B cell (primary cell): ENCODE measurements at regions not wholly inside any gene's neighbourhood (a gene's known extent, or its start where the extent isn't known, plus 50 kb on each side); places are given as distances from the start of the nearest gene placed in this dataset.

Experiments used
- ATAC-seq: fragments of 200-7000 bp; cut with Tn5 transposase; one replicate; pipeline ENCODE4 v1.10.0; 2021; ENCODE audit warnings: low read depth, mild to moderate bottlenecking, moderate number of reproducible peaks, moderate library complexity
- CTCF ChIA-PET: fragments of 350-600 bp; sonication (Branson Sonifier 250); formaldehyde crosslinking; loops from one replicate; lab custom pipeline; 2021; ENCODE audit warnings: antibody characterized with exemption, inconsistent platforms; lab: Charles Lee
- POLR2A ChIA-PET: fragments of 350-600 bp; sonication (Branson Sonifier 250); formaldehyde crosslinking; loops from one replicate; lab custom pipeline; 2021; ENCODE audit warnings: antibody characterized with exemption; lab: Charles Lee
- DNase-seq: peaks from one replicate; pipeline ENCODE4 v3.0.0; 2013
- H2AFZ ChIP-seq: 2 replicates; pipeline ENCODE4 v1.6.1; 2012; ENCODE audit warnings: mild to moderate bottlenecking, low read depth, low read length; ENCODE audit not compliant: insufficient read depth, poor library complexity, severe bottlenecking
- H3K27ac ChIP-seq, 2 donors: 1 replicate in 1 of 2; 2 replicates in 1 of 2; pipeline ENCODE4 v1.5.1; 2012 to 2013; ENCODE audit warnings: low read length in 2 of 2, mild to moderate bottlenecking in 2 of 2, moderate library complexity in 1 of 2
- H3K27me3 ChIP-seq, 4 experiments: fragments of 200-600 bp in 1 of 4; sonication (generic) in 1 of 4; replicated peaks in 1 of 4; 1 replicate in 2 of 4; 2 replicates in 2 of 4; pipeline versions ENCODE4 v1.6.1 to v1.7.0; 2013 to 2016; ENCODE audit warnings: low read length in 3 of 4, mild to moderate bottlenecking in 2 of 4, mixed read lengths in 1 of 4, moderate library complexity in 1 of 4; ENCODE audit not compliant: insufficient read depth in 4 of 4, control insufficient read depth in 3 of 4; ENCODE audit errors: control extremely low read depth in 1 of 4
- H3K36me3 ChIP-seq, 2 experiments: replicated peaks in 1 of 2; 1 replicate in 1 of 2; 2 replicates in 1 of 2; pipeline versions ENCODE4 v1.6.1 to v1.7.1; 2013; ENCODE audit warnings: low read length in 1 of 2; ENCODE audit not compliant: insufficient read depth in 2 of 2, control insufficient read depth in 1 of 2; ENCODE audit errors: control extremely low read depth in 1 of 2, extremely low read depth in 1 of 2
- H3K4me1 ChIP-seq, 2 donors: fragments of 200-600 bp in 1 of 2; sonication (generic) in 1 of 2; 1 replicate in 1 of 2; 2 replicates in 1 of 2; pipeline versions ENCODE4 v1.5.1 to v1.6.1; 2013 to 2017; ENCODE audit warnings: low read length in 2 of 2; ENCODE audit not compliant: control insufficient read depth in 2 of 2, insufficient read depth in 2 of 2
- H3K4me2 ChIP-seq: replicated peaks from 2 replicates; pipeline ENCODE3; 2012; ENCODE audit warnings: mild to moderate bottlenecking, low read depth, low read length; ENCODE audit not compliant: poor library complexity, severe bottlenecking
- H3K4me3 ChIP-seq, 5 experiments: fragments of 200-600 bp in 1 of 5; sonication (generic) in 1 of 5; 1 replicate in 3 of 5; 2 replicates in 2 of 5; pipeline versions ENCODE4 v1.5.1 to v1.7.0; 2011 to 2016; ENCODE audit warnings: low read length in 4 of 5, mild to moderate bottlenecking in 4 of 5, low read depth in 2 of 5, control low read depth in 1 of 5, moderate library complexity in 1 of 5; ENCODE audit not compliant: insufficient read depth in 1 of 5; ENCODE audit errors: control extremely low read depth in 1 of 5, extremely low read depth in 1 of 5
- H3K79me2 ChIP-seq: fragments of 200-600 bp; sonication (generic); one replicate; pipeline ENCODE4 v1.6.0; 2016; ENCODE audit warnings: low read length; ENCODE audit not compliant: control insufficient read depth, insufficient read depth
- H3K9ac ChIP-seq: fragments of 200-600 bp; sonication (generic); 2 replicates; pipeline ENCODE4 v1.6.1; 2017; ENCODE audit warnings: mild to moderate bottlenecking, low read length, moderate library complexity
- H3K9me3 ChIP-seq, 3 donors: one replicate each; pipeline versions ENCODE4 v1.6.1 to v1.7.1; 2013; ENCODE audit warnings: low read length in 2 of 3; ENCODE audit not compliant: control insufficient read depth in 2 of 3, insufficient read depth in 1 of 3; ENCODE audit errors: control extremely low read depth in 1 of 3
- H4K20me1 ChIP-seq: 2 replicates; pipeline ENCODE4 v1.6.0; 2012; ENCODE audit warnings: mild to moderate bottlenecking, low read length; ENCODE audit not compliant: insufficient read depth, control insufficient read depth, poor library complexity, severe bottlenecking
- H3K27ac Mint-ChIP-seq: one replicate; pipeline ENCODE4 v1.8.0; 2021; ENCODE audit warnings: mixed read lengths
- H3K27me3 Mint-ChIP-seq: one replicate; pipeline ENCODE4 v1.8.0; 2021; ENCODE audit warnings: mixed read lengths
- H3K4me1 Mint-ChIP-seq: one replicate; pipeline ENCODE4 v1.8.0; 2021; ENCODE audit warnings: mixed read lengths
- H3K4me3 Mint-ChIP-seq: one replicate; pipeline ENCODE4 v1.8.0; 2021; ENCODE audit warnings: mixed read lengths
- H3K9me3 Mint-ChIP-seq: one replicate; pipeline ENCODE4 v1.8.0; 2022; ENCODE audit warnings: mixed read lengths; ENCODE audit not compliant: insufficient read depth
- EZH2 ChIP-seq: IDR thresholded peaks from 2 replicates; pipeline ENCODE4 v1.6.1; 2012; ENCODE audit warnings: borderline replicate concordance, low read depth, mild to moderate bottlenecking, moderate library complexity, low read length; ENCODE audit not compliant: insufficient read depth, poor library complexity, severe bottlenecking
- WGBS: methylation state at CpG from one replicate; pipeline ENCODE4 v1.1.5; 2013; ENCODE audit warnings: missing lambda C conversion rate; ENCODE audit not compliant: insufficient coverage; 5-methylcytosine and 5-hydroxymethylcytosine counted together
- intact Hi-C: fragments of 100-400 bp; cut with micrococcal nuclease; formaldehyde crosslinking; loops from one replicate; pipeline ENCODE4 v1.10.0; 2022
- TF ChIP-seq, protein P1 (sequence below): fragments of 200-600 bp; IDR thresholded peaks from one replicate; pipeline ENCODE4 v1.8.0; 2022; ENCODE audit warnings: antibody characterized with exemption, mild to moderate bottlenecking

- intact Hi-C loops: loop anchor here (5.0 kb wide), 1 partner anchor 137 kb away; no protein-coding TSS in a partner anchor
- no peaks in the 10 kb centered on the region for H3K79me2 ChIP-seq
Measured at GRCh38 chr2:37549598-37549997, 121.8 kb downstream of the CDC42EP3 start.

DNA sequence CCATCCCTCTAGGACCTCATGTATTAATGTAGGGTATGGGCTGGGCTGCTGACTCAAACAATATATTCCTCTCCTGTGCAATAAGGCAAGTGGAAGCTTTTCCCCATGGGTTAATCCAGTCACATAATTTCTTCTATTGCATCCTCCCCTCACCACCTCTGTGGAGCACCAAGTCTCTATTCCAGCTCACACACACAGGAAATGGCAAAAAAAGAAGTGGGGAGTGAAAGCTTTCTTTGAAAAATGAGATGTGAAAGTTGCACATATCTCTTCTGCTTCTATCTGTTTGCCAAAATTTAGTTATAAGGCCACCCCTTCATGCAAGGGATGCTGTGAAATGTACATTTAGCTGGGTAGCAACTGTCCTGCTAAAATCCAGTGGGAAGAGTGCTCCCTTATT is 121.3 kb downstream of the CDC42EP3 start:
- no peak overlapping the region for H3K4me3 ChIP-seq
- H4K20me1 ChIP-seq: no peaks in the 10 kb centered on the region
- Mint-ChIP-seq H3K9me3 (no peaks in the 10 kb centered on the region), H3K4me3 (no peak overlapping the region), H3K4me1 (peaks cover 37% of the 10 kb centered on the region), H3K27me3 (no peaks in the 10 kb centered on the region), H3K27ac (no peak overlapping the region)
- H3K27ac ChIP-seq: no peak overlapping the region
- no peaks in the 10 kb centered on the region for H3K79me2 ChIP-seq
- ChIA-PET POLR2A (no interaction called here), CTCF (interaction anchor here (1.0 to 7.3 kb wide), 4 partner anchors 18 to 327 kb away, joined by 3 to 42 read pairs (median 6); no protein-coding TSS in a partner anchor)
- no peak for ATAC-seq
- H3K27me3 ChIP-seq: peaks cover 0 to 5% (median 0%) of the 10 kb centered on the region in 4 experiments
- no peak overlapping the region for H2AFZ ChIP-seq
- H3K4me2 ChIP-seq: peak overlapping the region; percentile 18
- TF ChIP-seq, protein P1, sequence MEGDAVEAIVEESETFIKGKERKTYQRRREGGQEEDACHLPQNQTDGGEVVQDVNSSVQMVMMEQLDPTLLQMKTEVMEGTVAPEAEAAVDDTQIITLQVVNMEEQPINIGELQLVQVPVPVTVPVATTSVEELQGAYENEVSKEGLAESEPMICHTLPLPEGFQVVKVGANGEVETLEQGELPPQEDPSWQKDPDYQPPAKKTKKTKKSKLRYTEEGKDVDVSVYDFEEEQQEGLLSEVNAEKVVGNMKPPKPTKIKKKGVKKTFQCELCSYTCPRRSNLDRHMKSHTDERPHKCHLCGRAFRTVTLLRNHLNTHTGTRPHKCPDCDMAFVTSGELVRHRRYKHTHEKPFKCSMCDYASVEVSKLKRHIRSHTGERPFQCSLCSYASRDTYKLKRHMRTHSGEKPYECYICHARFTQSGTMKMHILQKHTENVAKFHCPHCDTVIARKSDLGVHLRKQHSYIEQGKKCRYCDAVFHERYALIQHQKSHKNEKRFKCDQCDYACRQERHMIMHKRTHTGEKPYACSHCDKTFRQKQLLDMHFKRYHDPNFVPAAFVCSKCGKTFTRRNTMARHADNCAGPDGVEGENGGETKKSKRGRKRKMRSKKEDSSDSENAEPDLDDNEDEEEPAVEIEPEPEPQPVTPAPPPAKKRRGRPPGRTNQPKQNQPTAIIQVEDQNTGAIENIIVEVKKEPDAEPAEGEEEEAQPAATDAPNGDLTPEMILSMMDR: no peak
- TF ChIP-seq EZH2: no peak
- H3K9ac ChIP-seq: no peak overlapping the region
- no peaks in the 10 kb centered on the region for H3K36me3 ChIP-seq
- peaks cover 29 to 33% of the 10 kb centered on the region in 2 donors for H3K4me1 ChIP-seq
- intact Hi-C loops: no loop called here
- no peak for DNase-seq
- H3K9me3 ChIP-seq: no peaks in the 10 kb centered on the region

More at GRCh38 chr2:37549598-37549997, 121.8 kb downstream of the CDC42EP3 start:
- Histone ChIP-seq H3K36me3 (no peaks in the 10 kb centered on the region), H3K4me1 (peaks cover 29 to 33% of the 10 kb centered on the region in 2 donors), H2AFZ (no peak overlapping the region), H3K27me3 (peaks cover 0 to 5% (median 0%) of the 10 kb centered on the region in 4 experiments), H3K9ac (no peak overlapping the region), H3K4me3 (no peak overlapping the region), H4K20me1 (no peaks in the 10 kb centered on the region), H3K4me2 (no peak overlapping the region), H3K9me3 (no peaks in the 10 kb centered on the region), H3K27ac (no peak overlapping the region)
- H3K9me3 Mint-ChIP-seq: no peaks in the 10 kb centered on the region
- POLR2A ChIA-PET: interaction anchor here (1.0 kb wide), 1 partner anchor 10 kb away, joined by 3 read pairs; no protein-coding TSS in a partner anchor
- DNase-seq: no peak
- WGBS: no CpG with 5 or more reads among the region's 4 CpGs
- TF ChIP-seq, protein P1: no peak
- no peak for TF ChIP-seq EZH2
- CTCF ChIA-PET: interaction anchor here (0.8 to 7.3 kb wide), 5 partner anchors 9 to 327 kb away, joined by 3 to 42 read pairs (median 4); no protein-coding TSS in a partner anchor
- peak overlapping the region; percentile 26 for H3K27ac Mint-ChIP-seq
- no peak overlapping the region for H3K4me3 Mint-ChIP-seq
- no peaks in the 10 kb centered on the region for H3K27me3 Mint-ChIP-seq
- no peak for ATAC-seq
- H3K4me1 Mint-ChIP-seq: peaks cover 43% of the 10 kb centered on the region
